HG03354 (cell line): ENCODE measurements at regions not wholly inside any gene's neighbourhood (a gene's known extent, or its start where the extent isn't known, plus 50 kb on each side); places are given as distances from the start of the nearest gene placed in this dataset.

ENCODE experiments used
- ATAC-seq: cut with Tn5 transposase; IDR thresholded peaks from one replicate; pipeline ENCODE4 v1.9.1; 2021; ENCODE audit warnings: mild to moderate bottlenecking; ENCODE audit not compliant: unreplicated experiment, poor library complexity, severe bottlenecking

DNA sequence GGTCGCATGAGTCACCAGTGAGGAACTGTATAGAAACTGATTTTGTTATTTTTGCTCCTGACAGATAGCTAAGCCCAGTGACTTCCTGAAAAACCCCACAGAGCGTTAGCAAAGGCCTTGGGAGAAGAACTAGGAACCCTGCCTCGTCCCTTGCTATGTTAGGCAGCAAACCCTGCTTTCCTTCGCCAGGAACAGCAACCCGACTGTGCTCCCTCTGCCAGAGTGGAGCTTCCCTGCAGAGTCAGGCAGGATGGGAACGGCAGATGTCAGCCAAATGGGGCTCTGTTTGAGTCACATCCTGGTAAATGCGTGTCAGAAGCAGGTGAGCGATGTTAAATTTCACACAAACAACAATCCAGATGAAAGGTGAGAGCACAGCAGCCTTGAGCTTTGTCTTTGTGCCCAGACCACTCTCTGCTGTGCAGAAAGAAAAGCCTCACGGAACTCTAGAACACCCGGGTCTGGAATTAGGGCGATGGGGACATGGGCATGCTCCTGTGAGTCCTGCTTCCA is 186.6 kb downstream of the ADAMTS15 start:
- ATAC-seq, result no peak

DNA sequence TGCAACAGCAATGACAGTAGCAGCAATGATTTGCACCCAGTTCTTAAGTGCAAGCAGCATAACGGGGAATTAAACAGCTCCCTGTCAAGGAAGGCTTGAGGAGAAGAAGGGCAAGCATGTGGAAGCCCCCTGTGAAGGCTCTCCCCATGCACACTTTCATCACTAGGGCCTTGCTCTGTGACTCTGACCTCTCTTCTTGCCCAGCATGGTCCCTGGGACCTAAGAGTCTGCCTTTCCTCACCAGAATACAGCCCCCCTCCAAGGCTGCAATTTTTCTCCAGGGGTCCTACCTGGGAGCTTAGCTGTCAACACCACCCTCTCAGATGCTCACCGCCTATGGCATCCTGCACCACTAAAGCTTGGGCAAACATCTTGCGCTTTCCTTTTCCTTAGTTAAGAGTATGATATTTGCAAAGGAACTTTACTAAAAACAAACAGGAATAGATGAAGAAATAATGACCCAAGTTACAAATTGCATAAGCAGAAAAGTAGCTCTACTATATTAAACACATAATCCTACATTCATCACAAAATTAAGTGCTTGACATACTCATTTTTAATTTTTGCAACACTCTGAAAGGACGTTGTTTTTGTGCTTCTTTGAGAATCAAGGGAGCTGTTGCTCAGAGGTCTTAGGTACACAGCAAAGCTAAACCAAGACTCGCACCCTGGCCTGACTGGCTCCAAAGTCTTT is 187.6 kb downstream of the ADAMTS15 start:
- no peak for ATAC-seq

DNA sequence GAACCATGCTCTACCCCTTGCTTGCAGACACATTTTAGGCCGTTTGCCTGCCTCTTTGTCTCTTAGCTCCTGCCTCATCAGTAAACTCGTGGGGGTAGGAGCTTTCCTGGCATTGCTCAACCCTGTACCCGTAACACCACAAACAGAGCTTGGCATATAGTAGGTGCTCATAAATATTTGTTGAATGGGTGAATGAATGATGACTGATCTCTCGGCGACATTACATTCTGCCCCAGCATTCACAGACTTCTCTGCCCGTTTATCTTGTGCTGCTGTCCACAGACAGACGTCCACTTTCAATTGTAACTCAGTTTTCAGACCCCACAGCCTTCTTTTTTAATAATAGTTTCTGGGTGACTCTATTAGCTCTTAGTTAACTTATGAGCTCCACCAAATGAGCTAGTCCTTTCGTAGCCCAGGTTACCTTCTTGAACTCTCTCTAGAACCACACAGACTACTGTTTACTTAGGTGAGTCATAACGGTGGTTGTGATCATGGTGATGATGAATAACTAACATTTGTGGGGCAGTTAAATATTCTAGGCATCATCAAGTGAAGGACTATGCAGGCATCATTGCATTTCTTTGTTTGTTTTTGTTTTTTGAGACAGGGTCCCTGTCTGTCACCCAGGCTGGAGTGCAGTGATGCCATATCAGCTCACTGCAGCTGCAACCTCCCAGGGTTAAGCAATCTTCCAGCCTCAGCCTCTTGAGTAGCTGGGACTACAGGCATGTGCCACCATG is 188.4 kb downstream of the ADAMTS15 start:
- peak; percentile 87 for ATAC-seq

DNA sequence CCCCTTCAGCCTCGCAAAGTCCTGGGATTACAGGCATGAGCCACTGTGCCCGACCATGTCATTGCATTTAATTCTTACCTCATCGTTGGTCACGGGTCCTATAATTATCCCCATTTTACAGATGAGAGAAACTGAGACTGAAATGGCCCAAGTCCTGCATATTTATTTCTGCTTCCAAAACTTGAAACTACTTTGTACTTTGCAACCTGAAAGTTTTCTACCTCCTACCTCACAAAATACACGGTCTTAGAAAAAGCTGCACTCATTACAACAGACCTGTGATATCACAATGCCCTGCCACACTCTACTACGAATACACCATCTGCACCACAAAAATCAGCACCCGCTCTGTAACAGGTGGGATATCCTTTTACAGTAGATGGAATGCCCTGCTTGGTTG is 189.1 kb downstream of the ADAMTS15 start:
- no peak for ATAC-seq

DNA sequence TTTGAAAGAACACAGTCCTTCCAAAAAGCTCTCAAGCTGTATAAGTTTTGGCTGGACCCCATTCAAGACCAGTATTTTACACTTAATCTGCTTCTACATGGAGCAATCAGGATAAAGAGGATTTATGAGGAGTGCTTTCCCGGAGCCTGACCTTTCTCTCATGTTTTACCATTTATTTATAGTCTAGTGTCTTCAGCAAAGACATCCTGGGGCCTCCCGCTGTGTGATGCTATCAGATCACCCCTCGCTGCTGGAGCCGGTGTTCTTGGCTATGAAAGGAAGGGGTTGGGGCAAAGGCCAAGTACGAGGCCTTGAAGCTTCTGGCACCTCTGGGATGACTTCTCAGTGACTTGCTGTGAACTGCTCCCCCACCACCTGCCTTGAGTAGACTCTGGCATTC is 189.6 kb downstream of the ADAMTS15 start:
- no peak for ATAC-seq

DNA sequence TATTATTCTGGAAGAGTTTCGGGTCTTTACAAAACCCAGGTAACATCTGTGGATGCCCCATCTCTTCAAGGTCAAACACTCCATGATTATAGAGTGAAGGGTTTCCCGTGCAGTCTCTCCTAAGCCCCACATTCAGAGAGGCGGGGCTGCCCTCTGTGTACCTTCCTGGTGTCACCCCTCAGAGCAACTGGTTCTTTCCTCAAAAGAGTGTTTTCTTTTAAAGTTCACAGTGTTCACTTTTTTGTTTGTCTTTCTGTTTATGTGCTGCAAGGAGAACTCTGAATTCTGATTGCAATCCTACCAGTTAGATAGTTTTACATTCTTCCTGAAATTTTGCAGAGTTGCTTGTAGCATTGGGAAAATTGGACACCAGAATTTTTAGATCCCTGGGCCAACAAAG is 190.2 kb downstream of the ADAMTS15 start:
- ATAC-seq, result no peak

DNA sequence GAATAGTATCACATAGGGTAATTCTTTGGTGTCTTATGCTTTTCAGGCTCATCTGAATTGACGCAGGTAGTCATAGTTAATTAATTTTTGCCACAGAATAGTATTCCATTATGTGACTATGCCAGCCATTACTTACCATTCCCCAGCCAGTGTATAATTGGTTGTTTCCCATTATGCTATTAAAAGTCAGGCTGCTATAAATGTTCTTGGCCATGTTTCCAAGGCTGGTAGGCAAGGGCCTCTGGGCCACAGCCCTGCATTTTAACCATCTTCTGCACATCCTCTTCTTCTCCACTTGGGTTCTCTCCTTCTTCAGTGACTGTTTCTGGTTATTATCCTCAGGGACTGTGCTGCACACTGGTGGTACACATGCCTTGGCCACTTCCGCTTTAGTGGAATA is 190.9 kb downstream of the ADAMTS15 start:
- no peak for ATAC-seq

DNA sequence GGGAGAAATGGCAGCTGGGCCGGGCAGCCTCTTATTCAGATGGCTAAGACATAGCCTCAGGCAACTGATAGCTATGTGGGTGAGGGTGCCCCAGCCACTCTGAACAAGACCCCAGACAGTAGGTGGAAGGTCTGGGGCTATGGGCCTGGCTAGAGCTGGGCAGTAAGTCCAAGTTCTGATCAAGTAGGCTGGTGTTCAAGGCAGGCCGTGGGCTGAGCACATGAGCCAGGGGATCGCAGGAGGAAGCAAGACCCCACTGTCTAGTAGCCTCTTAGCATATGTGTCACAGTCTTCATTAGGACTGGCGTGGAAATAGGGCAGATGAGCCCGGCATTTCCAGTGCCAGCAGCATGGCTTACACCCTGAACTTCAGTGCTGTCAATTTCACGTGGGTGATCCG is 192.1 kb downstream of the ADAMTS15 start:
- ATAC-seq, result no peak

DNA sequence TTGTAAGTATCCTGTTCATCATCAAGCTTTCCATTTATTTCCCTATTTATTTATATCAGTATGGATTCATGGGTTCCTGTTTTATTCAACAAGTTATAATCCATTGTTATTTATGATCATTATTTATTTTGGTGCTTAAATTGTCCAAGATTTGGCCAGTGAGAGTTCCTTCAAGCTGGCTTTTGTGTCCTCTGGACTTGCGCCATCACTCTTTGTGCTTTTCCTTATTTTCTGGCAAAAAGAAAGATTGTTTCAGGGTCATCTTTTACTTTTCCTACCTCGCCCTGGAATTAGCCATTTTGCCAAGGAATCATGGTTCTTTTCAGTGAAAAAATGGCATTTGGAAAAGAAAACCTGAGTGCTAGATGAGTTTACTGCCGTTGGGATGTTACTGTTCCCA is 193.4 kb downstream of the ADAMTS15 start:
- ATAC-seq, result no peak

DNA sequence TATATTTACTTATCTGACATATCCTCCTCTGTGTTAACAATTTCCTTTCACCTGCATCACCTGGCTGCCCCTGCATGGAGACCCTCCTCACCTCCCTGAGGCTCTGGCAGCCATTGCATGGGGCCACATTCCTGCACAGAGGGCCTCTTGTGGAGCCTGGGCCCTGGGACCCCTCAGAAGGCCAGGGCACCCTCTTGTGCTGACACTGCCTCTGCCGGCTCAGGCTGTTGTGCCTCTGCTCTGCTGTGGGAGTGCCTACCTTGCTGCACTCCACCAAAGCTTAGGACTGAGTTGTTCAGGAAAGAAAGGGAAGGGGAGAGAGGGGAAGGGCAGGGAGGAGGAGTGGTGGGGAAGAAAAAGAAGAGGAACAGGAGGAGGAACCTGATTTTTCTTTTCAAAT is 194.5 kb downstream of the ADAMTS15 start:
- no peak for ATAC-seq

DNA sequence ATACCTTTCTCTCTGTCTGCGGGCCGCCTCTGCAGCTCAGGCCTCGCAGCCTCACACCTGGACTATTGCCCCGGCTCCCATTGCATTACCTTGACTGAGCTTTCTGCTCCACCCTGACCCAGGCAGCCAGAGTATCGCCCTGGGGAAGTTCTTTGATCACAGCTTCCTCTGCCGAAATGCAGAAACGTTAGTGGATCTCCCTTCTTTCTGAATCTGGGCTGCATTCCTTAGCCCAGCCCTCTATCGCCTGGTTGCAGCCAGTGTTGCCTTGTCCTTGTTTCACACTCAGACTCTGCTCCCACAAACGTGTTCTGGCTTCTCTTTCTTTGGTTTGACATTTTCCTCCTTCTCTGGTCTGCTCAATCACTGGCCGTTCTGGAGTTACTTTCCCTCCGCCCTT is 195.7 kb downstream of the ADAMTS15 start:
- ATAC-seq, result no peak

DNA sequence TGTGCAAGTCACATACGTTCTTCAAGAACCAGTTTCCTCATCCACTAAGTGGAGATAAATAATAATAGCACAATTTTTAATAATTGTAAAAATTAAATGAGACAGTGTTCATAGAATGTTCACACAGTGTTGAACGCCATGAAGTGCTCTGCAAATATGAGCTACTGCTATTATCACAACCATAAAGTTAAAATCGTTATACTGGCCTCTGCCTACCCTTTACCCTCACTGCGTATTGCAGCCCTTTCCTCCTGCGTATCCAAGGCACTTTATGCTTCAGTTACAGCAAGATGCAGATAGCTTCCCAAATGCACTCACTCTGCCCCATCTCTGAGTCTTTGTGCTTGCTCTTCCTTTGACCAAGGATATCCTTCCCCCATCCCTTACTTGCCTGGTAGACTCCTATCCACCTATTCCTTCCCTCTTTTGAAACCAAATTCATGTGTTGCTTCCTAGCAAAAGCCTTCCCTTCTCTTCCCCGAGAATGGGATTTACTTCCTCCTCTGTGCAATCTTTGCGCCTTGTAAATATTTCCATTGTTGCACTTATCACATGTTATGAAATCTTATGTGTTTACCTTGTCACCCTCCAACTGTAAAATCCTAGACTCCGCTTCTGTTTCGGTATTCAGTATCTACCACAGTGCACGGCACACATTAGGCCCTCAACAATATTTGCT is 196.9 kb downstream of the ADAMTS15 start:
- ATAC-seq, result no peak

DNA sequence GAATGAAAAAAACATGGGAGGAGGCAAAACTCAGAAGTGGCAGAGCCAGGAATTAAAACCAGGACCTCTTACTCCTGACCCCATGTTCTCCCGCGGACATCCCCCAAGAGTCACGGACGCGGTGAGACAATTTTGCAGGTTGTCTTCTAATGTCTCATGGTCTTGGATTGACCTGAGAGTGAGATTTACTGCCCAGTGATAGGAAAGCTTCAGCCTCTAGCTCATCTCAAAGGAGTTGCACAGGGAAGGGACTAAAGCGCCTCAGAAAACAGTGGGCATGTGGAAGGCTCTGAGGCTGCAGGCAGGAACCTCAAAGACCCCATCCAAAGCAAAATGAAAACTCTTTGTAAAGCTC is 197.4 kb downstream of the ADAMTS15 start:
- ATAC-seq, result no peak

DNA sequence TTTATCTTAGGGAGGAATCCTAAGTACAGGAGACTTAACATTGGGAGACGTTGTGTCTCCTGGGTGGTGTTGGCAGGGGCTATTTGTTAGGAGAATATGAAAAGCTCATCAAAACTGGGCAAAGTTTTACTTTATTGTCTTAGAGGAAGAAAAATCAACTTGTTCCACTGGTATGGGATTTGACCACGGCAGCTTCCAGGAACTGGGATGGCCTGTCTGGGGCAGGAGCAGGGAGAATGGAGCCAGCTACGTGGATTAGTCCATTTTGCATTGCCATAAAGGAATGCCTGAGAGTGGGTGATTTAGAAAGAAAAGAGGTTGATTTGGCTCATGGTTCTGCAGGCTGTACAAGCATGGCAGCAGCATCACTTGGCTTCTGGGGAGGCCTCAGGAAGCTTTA is 198.4 kb downstream of the ADAMTS15 start:
- no peak for ATAC-seq

DNA sequence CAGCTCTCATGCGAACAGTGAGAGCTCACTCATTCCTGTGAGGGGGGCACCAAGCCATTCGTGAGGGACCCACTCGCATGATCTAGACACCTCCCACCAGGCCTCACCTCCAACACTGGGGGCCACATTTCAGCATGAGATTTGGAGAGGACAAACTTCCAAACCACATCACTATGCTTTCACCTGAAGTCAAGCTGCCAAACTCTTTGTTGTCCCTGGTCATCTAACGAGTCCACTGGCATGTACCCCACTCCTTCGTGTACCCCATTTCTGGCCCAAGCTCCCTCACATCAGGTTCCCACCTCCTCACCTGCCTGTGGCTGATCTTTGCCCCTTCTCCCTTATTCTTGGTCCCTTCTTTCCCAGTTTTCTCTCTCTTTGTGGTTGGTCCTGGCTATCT is 198.9 kb downstream of the ADAMTS15 start:
- ATAC-seq, result no peak

DNA sequence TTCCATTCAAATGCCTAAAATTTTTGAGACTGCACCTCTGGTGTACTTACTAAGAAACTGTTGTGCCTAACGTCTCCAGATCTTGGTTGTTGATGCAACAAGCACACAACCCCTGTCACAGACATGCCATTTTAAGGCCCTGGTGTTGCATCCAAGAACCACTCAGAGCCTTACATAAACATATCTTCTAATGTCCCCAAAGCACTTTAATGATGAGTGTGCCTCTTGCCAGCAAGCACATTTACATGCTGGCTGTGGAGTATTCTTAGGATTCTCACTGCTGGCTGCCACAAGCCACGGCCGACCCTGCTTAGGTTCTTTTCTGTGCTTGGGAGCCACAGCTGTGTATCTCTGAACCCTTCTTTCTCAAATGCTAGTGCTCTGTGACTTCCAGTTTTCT is 201.4 kb downstream of the ADAMTS15 start:
- no peak for ATAC-seq

DNA sequence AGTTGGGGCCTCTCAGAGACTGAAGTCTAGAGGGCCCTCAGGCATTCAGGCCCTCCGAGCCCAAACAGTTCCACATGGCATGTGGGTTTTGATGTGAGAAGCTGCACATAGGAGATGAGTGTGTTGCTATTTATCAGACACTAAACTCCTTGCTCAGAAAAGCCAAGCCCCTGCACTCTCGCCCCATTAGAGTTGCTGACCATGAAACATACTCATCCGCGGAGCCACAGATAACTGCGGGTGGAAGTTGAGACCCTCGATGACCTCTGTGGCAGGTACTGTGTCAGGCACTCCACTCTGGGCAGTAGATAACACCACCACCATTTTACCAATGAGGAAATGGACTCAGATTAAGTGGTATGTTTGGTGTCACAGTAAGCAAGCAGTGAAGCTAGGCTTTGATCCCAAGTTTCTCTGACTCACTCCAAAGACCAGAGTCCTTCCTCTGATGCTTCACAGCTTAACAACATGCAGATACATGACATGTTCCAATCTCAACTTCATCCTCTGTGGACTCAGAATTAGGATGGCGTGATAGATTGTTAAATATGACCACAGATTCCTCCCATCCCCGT is 202.1 kb downstream of the ADAMTS15 start:
- ATAC-seq, result no peak

DNA sequence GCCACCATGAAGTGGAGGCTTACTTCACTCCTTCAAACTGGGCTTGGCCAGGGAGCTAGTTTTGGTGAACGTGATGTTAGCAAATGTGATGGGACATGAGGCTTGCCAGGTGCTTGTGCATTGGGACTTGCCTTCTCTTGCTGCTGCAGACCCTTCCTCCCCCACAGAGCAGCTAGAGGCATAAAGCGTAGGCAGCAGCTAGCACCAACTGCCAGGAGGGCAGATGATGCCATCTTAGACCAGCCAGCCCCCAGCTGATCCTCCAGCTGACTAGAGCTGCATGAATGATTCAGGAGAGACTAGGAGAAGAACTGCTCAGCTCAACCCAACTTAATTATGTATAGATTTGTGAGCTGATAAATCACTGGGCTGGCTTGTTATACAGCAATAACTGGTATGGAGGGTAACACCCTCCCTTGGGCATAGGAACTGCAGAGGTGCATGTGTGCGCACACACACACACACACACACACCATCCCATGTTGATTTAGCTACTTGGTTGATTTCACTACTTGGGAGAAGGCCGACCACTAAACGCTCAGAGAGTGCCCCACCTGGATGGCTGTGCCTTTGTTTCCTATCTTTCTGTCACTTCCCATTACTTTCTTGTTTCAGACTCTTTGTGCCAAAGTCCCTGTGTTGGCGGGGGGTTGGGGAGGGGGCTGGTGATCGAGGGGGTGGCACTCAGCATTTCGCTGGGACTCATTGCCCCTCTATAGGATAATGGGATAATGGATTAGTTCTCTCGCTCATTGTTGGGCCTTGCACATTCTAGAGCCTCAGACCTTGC is 202.8 kb downstream of the ADAMTS15 start:
- ATAC-seq, result no peak

DNA sequence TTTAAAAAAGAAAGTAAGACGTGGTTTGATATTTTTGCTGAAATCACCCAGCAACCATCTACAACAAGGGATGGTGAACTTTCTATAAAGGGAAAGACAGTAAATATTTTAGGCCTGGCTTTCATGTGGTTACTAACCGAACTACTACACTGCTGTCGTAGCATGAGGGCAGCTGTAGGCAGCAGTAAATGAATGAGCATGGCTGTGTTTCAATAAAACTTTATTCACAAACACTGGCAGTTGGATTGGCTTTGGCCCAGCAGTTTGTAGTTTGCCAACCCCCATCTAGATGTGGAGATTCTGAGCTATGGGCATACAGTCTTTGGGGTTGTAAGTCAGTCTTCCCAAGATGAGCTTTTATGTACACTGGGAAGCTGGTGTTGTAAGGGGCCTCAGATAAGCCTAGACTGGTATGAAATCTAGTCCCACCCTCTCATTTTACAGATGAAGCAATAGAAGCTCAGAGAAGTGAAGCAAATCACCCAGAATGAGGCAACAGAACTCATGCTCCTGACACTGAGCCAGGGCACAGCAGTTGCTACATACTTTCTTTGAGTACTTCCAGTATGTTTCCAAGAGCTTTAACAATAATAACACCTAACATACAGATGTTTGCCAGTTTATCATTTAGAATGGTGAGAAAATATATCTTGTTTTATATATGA is 204.4 kb downstream of the ADAMTS15 start:
- ATAC-seq, result no peak
